ENCODE measurements at regions not wholly inside any gene's neighbourhood (a gene's known extent, or its start where the extent isn't known, plus 50 kb on each side); places are given as distances from the start of the nearest gene placed in this dataset.

DNA sequence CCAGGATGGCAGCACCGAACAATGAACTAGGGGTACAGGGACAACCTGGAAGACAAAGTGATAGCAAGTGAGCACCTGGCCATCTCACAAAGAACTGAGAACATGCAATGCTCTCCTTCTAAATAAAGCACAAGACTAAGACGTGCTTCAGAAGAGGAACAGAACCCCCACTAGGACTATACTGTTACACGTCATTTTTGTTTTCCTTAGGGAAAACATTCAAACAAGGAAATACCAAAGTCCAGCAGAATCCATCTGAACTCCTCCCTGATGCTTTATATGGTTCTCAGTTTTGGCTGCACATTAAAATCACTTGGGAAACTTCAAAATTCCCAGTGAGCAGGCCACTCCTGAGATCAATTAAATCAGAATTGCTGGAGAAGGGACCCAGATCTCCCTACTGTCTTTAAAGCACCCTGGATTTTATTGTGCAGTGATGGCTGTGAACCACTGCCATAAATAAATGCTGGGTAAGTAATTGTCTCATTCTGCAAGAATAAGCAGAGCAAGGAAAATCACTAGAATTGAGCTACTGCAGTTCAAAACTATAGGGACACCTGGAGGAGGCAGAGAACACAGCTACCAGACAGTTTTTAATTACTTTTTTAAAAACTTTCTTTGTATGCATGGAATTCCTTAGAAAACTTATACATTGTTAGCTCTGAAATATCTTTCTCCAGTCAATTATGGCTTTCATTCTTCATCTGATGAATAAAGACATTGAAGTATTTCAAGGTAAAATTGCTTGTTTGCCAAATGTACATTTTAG lies 866.5 kb upstream of the GHITM start:
- TF ChIP-seq, protein P1, sequence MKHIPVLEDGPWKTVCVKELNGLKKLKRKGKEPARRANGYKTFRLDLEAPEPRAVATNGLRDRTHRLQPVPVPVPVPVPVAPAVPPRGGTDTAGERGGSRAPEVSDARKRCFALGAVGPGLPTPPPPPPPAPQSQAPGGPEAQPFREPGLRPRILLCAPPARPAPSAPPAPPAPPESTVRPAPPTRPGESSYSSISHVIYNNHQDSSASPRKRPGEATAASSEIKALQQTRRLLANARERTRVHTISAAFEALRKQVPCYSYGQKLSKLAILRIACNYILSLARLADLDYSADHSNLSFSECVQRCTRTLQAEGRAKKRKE (CRISPR knock-in tag; IDR thresholded peaks at IDR 0.05; ENCODE audit: low read depth) = no peak
- TF ChIP-seq, protein P2, sequence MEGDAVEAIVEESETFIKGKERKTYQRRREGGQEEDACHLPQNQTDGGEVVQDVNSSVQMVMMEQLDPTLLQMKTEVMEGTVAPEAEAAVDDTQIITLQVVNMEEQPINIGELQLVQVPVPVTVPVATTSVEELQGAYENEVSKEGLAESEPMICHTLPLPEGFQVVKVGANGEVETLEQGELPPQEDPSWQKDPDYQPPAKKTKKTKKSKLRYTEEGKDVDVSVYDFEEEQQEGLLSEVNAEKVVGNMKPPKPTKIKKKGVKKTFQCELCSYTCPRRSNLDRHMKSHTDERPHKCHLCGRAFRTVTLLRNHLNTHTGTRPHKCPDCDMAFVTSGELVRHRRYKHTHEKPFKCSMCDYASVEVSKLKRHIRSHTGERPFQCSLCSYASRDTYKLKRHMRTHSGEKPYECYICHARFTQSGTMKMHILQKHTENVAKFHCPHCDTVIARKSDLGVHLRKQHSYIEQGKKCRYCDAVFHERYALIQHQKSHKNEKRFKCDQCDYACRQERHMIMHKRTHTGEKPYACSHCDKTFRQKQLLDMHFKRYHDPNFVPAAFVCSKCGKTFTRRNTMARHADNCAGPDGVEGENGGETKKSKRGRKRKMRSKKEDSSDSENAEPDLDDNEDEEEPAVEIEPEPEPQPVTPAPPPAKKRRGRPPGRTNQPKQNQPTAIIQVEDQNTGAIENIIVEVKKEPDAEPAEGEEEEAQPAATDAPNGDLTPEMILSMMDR (IDR thresholded peaks at IDR 0.05) = no peak

All from A549 (cell line).